AG10803 (cell line): ENCODE measurements at regions not wholly inside any gene's neighbourhood (a gene's known extent, or its start where the extent isn't known, plus 50 kb on each side); places are given as distances from the start of the nearest gene placed in this dataset.

ENCODE experiments used
- DNase-seq: peaks from one replicate; pipeline ENCODE4 v3.0.0; 2010; ENCODE audit warnings: low read depth
- H3K4me3 ChIP-seq: 2 replicates; pipeline ENCODE4 v1.5.1; 2011; ENCODE audit warnings: mild to moderate bottlenecking, low read length, control low read depth
- CTCF ChIP-seq: conservative IDR thresholded peaks from 2 replicates; pipeline ENCODE4 v1.5.1; 2011; ENCODE audit warnings: mild to moderate bottlenecking, low read length, control low read depth, inconsistent platforms

DNA sequence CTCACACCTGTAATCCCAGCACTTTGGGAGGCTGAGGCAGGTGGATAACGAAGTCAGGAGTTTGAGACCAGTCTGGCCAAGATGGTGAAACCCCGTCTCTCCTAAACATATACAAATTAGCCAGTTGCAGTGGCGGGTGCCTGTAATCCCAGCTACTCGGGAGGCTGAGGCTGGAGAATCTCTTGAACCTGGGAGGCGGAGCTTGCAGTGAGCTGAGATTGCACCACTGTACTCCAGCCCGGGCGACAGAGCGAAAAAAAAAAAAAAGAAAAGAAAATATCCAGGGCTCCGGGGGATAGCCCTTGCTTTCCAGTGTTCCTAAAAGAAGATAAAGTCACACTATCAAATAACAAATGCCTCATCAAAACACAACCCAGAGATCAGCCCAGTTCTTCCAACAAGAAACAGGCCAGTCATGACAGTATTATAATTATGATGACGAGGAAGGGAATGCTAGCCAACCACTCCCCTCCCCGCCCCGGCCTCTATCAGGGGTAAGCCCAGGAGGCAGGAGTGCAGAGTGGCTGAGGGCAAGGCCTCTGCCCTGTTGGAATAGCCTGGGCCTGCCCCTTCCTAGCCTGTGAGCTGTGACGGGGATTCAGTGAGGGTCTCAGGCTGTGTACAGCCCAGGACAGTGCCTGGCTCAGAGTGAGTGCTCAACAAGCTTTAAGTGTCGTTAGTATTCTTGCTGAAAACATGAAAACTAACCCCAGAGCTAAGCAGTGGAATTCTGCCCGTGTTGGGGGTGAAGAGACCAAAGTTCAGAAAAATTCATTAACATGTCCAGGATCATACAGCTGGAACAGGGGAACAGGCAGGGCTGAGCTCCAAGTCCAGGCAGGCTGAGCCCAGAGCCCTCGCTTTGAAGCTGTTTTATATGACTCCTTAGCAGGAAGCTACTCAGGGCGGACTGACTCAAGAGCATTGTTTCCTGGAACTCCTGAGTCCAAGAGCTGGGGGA is 54.3 kb downstream of the FAM241B start:
- no peak overlapping the region for H3K4me3 ChIP-seq
- DNase-seq, result no peak
- TF ChIP-seq CTCF, result no peak

GRCh38 chr10:69684981-69685353 is 54.9 kb downstream of the FAM241B start:
- no peak for TF ChIP-seq CTCF
- H3K4me3 ChIP-seq, result no peak overlapping the region
- DNase-seq, result no peak

- DNase-seq, result no peak
- no peak for TF ChIP-seq CTCF
- no peak overlapping the region for H3K4me3 ChIP-seq
These were observed 55.4 kb downstream of the FAM241B start for GRCh38 chr10:69685426-69685801.

- no peak overlapping the region for H3K4me3 ChIP-seq
- no peak for TF ChIP-seq CTCF
- no peak for DNase-seq
These were observed 55.9 kb downstream of the FAM241B start for GRCh38 chr10:69685802-69686585.

- no peak for TF ChIP-seq CTCF
- H3K4me3 ChIP-seq, result no peak overlapping the region
- no peak for DNase-seq
These were observed 56.8 kb downstream of the FAM241B start for GRCh38 chr10:69686866-69687265.

DNA sequence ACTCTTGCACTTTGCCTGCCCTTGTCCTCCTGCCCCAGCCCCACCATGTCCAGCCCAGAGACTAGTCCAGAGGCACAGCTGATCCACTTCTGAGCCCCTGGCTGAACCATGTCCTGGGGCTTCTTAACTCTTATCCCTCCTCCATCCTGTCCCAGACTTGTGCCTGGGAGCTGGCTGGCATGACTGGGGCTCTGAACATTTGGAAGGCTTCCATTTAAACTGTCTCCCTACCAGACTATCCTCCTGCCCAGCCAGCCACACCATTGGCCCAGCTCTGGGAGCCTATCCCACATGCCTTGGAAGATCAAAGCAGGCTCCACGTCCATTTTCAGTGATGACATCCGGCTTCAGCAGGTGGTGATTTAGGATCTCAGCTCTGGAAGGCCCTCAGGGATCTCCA is 57.4 kb downstream of the FAM241B start:
- no peak for TF ChIP-seq CTCF
- no peak overlapping the region for H3K4me3 ChIP-seq
- no peak for DNase-seq
